GM12874 (cell line): ENCODE measurements at regions not wholly inside any gene's neighbourhood (a gene's known extent, or its start where the extent isn't known, plus 50 kb on each side); places are given as distances from the start of the nearest gene placed in this dataset.

Source experiments
- TF ChIP-seq, protein P1 (sequence below): IDR thresholded peaks from 2 replicates; pipeline ENCODE4 v1.5.1; 2011; ENCODE audit warnings: low read depth, mild to moderate bottlenecking, control low read depth, low read length, moderate library complexity; ENCODE audit not compliant: insufficient read depth

DNA sequence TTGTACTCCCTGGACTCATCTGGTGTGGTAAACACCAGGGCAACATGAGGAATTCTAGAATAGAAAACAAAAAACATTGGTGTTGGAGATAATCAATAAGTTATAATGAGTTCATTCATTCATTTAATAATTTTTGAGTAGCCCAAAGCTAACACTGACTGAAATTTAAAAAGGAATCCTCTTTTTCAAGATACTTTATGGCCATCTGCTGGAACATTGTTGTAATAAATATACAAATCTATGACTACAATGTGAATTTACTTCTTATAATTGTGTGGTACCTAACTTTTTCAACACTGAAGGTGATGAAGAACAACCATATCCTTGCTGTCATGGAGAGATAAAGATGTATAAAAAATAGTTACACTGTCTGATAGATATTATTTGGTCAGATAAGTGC, 687.3 kb upstream of the MIS18BP1 start:
- TF ChIP-seq, protein P1, sequence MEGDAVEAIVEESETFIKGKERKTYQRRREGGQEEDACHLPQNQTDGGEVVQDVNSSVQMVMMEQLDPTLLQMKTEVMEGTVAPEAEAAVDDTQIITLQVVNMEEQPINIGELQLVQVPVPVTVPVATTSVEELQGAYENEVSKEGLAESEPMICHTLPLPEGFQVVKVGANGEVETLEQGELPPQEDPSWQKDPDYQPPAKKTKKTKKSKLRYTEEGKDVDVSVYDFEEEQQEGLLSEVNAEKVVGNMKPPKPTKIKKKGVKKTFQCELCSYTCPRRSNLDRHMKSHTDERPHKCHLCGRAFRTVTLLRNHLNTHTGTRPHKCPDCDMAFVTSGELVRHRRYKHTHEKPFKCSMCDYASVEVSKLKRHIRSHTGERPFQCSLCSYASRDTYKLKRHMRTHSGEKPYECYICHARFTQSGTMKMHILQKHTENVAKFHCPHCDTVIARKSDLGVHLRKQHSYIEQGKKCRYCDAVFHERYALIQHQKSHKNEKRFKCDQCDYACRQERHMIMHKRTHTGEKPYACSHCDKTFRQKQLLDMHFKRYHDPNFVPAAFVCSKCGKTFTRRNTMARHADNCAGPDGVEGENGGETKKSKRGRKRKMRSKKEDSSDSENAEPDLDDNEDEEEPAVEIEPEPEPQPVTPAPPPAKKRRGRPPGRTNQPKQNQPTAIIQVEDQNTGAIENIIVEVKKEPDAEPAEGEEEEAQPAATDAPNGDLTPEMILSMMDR, result no peak

DNA sequence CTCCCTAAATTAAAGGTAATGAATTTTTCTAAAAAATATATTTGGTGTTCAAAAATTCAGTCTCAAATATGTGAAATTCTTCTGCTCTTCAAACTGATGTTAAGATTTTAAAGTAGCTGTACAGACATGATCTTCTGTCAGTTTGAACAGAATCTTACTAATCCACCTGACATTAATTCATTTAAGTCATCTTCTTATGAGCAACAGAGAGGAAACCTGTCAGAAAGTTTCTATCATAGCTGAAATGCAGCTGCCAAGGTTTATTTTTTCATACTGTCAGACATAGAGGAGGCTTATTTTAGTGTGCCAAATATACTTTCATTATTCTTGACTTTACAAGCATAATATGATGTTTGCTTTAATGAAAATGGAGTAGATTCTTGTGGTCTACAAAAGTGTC, 686.6 kb upstream of the MIS18BP1 start:
- TF ChIP-seq, protein P1, result no peak

DNA sequence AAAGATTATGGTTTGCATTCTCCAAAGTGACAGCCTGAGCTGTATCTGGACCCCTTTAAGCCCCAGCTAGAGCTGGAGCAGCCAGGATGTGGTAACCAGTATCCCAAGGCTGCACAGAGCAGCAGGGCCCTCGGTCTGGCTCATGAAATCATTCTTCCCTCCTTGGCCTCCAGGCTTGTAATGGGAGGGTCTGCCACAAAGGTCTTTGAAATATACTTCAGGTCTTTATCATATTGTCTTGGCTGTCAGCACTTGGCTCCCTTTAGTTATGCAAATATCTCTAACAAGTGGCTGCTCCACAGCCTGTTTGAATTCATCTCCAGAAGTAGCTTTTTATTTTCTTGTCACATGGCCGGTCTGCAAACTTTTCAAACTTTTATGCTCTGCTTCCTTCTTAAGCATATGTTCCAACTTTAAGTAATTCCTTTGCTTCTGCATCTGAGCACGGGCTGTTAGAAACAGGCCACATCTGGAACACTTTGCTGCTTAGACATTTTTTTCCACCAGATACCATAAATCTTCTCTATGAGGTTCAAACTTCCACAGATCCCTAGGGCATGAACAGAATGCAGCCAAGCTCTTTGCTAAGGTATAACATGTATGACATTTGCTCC, 663.4 kb upstream of the MIS18BP1 start:
- TF ChIP-seq, protein P1, result no peak

DNA sequence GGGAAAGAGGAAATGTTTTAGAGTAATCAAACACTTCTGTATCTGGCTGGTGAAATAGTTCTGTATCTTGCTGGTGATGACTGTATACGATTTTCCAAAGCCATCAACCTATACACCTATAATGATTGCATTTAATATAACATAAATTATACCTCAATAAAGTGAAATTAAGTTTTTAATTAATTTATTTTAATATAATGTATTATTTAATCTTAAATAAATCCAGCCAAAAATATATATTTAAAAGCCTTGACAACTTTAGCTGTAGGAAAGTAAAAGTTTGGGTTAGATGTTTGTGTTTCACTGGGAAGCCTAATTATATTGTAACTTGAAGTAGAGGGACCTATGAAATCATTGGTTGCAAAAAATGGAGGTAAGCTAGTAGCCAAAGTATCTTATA, 654.8 kb upstream of the MIS18BP1 start:
- TF ChIP-seq, protein P1, result no peak

DNA sequence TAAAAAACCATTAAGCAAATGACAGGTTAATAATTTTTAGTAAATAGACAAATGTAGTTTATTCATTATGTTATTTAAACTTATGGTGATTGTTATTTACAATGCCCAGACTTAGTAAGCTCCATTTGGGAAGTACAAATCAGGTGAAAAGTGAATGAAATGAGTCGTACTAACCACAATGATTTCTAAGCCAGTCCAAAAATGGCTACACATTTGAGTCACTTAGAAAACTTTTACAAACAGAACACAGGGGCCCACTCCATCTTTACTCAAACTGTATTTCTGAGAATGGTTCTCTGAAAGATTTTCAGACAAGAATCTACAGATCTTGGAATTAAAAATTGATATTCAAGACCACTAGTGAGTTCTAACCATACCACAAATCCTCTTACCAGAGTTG, 653.3 kb upstream of the MIS18BP1 start:
- TF ChIP-seq, protein P1, result no peak

DNA sequence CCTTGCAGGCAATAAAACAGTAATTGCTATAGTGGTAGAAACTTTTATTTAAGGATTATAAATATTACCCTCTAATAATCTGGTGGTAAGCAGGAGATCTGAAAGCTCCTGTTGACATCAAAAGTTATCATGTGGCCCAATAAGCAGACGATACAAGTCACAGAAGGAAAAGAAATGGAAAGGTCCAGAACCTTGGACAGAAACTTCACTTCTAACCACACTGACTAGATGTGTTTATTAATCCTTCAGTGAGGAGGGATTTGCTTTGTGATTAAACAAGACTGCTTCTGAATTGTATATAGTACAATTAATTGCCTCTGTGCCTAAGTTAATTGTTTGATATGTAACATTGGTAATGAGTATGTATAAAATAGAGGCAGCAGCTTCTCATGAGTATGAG, 652.7 kb upstream of the MIS18BP1 start:
- TF ChIP-seq, protein P1, result no peak

DNA sequence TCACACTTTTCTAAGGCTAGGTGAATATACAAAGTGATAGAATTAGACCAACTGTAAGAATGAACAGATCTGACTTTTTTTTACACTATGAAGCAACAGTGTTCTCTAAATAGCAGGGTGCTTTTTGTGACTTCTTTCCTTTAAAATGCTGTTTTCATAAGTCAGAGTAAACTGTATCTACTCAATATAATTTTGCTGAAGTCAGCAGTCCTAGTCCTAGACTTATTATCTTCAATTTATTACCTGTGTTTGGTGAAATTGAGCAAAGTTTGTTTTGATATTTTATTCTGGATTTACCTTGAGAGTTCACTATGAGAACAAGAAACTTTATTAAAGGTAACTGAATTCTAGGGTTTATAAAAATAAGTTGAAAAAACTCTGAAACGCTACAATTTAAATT, 651.3 kb upstream of the MIS18BP1 start:
- TF ChIP-seq, protein P1, result no peak
